ENCODE measurements at regions not wholly inside any gene's neighbourhood (a gene's known extent, or its start where the extent isn't known, plus 50 kb on each side); places are given as distances from the start of the nearest gene placed in this dataset.
"Not testable (repeated sequence)": the region's sequence is repeated elsewhere in the genome, so short reads cannot be mapped to it uniquely, and the experiment has no call there.

GRCh38 chr12:126952096-126953007 lies 1314.6 kb upstream of the TMEM132C start:
- no peak for DNase-seq (ENCODE audit: low read depth in 2 of 2)

GRCh38 chr12:126953365-126953889 lies 1313.5 kb upstream of the TMEM132C start:
- no peak for DNase-seq (ENCODE audit: low read depth in 2 of 2)

- DNase-seq (ENCODE audit: low read depth in 2 of 2), result no peak
Observed at GRCh38 chr12:126960221-126960620, 1306.7 kb upstream of the TMEM132C start.

- no peak for DNase-seq (ENCODE audit: low read depth in 2 of 2)
Observed at GRCh38 chr12:126960709-126961108, 1306.3 kb upstream of the TMEM132C start.

GRCh38 chr12:126963825-126964224 lies 1303.1 kb upstream of the TMEM132C start:
- DNase-seq (ENCODE audit: low read depth in 2 of 2), result no peak

- DNase-seq (ENCODE audit: low read depth in 2 of 2), result no peak
Observed at GRCh38 chr12:126966498-126966897, 1300.5 kb upstream of the TMEM132C start.

- DNase-seq (ENCODE audit: low read depth in 2 of 2), result no peak
Observed at GRCh38 chr12:126967152-126967551, 1299.8 kb upstream of the TMEM132C start.

- no peak for DNase-seq (ENCODE audit: low read depth in 2 of 2)
Observed at GRCh38 chr12:126974779-126975178, 1292.2 kb upstream of the TMEM132C start.

- DNase-seq (ENCODE audit: low read depth in 2 of 2), result no peak
Observed at GRCh38 chr12:126976579-126976978, 1290.4 kb upstream of the TMEM132C start.

GRCh38 chr12:126979564-126979963 lies 1287.4 kb upstream of the TMEM132C start:
- DNase-seq (ENCODE audit: low read depth in 2 of 2), result not testable (repeated sequence)

- no peak for DNase-seq (ENCODE audit: low read depth in 2 of 2)
Observed at GRCh38 chr12:126982707-126983106, 1284.3 kb upstream of the TMEM132C start.

GRCh38 chr12:126983735-126984134 lies 1283.2 kb upstream of the TMEM132C start:
- DNase-seq (ENCODE audit: low read depth in 2 of 2), result not testable (repeated sequence)

GRCh38 chr12:126985663-126986062 lies 1281.3 kb upstream of the TMEM132C start:
- not testable (repeated sequence) for DNase-seq (ENCODE audit: low read depth in 2 of 2)

GRCh38 chr12:126989532-126989931 lies 1277.4 kb upstream of the TMEM132C start:
- DNase-seq (ENCODE audit: low read depth in 2 of 2), result no peak

- no peak for DNase-seq (ENCODE audit: low read depth in 2 of 2)
Observed at GRCh38 chr12:126993898-126994297, 1273.1 kb upstream of the TMEM132C start.

- DNase-seq (ENCODE audit: low read depth in 2 of 2), result no peak
Observed at GRCh38 chr12:126994599-126994998, 1272.4 kb upstream of the TMEM132C start.

- DNase-seq (ENCODE audit: low read depth in 2 of 2), result no peak
Observed at GRCh38 chr12:126998031-126998430, 1268.9 kb upstream of the TMEM132C start.

GRCh38 chr12:126998747-126999285 lies 1268.2 kb upstream of the TMEM132C start:
- DNase-seq (ENCODE audit: low read depth in 2 of 2), result no peak

GRCh38 chr12:126999352-126999751 lies 1267.6 kb upstream of the TMEM132C start:
- no peak for DNase-seq (ENCODE audit: low read depth in 2 of 2)

- DNase-seq (ENCODE audit: low read depth in 2 of 2), result no peak
Observed at GRCh38 chr12:127005406-127005805, 1261.6 kb upstream of the TMEM132C start.

GRCh38 chr12:127006972-127007371 lies 1260.0 kb upstream of the TMEM132C start:
- DNase-seq (ENCODE audit: low read depth in 2 of 2), result no peak

GRCh38 chr12:127008755-127009403 lies 1258.1 kb upstream of the TMEM132C start:
- no peak for DNase-seq (ENCODE audit: low read depth in 2 of 2)
